Suprapubic skin (tissue), 2 donors: ENCODE measurements at regions not wholly inside any gene's neighbourhood (a gene's known extent, or its start where the extent isn't known, plus 50 kb on each side); places are given as distances from the start of the nearest gene placed in this dataset.

Experiments used
- EP300 ChIP-seq: sonication (generic); formaldehyde crosslinking; IDR thresholded peaks from one replicate; pipeline ENCODE4 v1.6.1; 2017; ENCODE audit warnings: antibody characterized with exemption
- POLR2A ChIP-seq, 2 donors: fragments of 450-650 bp; IDR thresholded peaks; one replicate each; pipeline ENCODE4 v1.6.1; 2017; ENCODE audit warnings: antibody characterized with exemption in 2 of 2, mild to moderate bottlenecking in 2 of 2, moderate library complexity in 2 of 2

- no peak for TF ChIP-seq POLR2A (IDR thresholded peaks at IDR 0.05)
- no peak for TF ChIP-seq EP300
These were observed 572.2 kb upstream of the SALL3 start for GRCh38 chr18:78407466-78407844.
